Stimulated activated naive CD8-positive, alpha-beta T cell treated with anti-CD3 and anti-CD28 coated beads, Interleukin-15, Interleukin-2, amounts not matched to agents 100 U/mL and 50 U/mL, for 24 hours (primary cell): ENCODE measurements at regions not wholly inside any gene's neighbourhood (a gene's known extent, or its start where the extent isn't known, plus 50 kb on each side); places are given as distances from the start of the nearest gene placed in this dataset.
"Not testable (repeated sequence)": the region's sequence is repeated elsewhere in the genome, so short reads cannot be mapped to it uniquely, and the experiment has no call there.

Experiments used
- ATAC-seq: fragments of 150-1000 bp; cut with Tn5 transposase; one replicate; pipeline ENCODE4 v1.10.0; 2021
- DNase-seq: peaks from one replicate; pipeline ENCODE4 v3.0.0; 2021

DNA sequence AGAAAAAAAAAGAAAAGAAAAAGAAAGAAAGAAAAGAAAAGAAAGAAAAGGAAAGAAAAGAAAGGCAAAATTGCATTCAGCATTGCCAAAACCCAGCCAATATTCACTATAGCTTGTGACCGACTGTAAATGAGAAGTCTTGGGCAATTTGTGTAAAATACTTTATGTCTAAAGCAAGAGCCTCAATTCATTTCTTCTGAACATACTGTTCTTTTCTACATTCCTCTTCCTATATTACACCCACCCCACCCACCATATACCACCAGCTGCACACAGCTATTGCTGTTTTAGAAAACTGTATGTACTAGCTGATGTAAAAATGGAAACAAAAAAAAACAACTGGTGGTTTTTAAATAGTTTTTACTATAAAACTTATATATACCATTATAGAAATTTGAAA is 156.9 kb upstream of the TTC29 start:
- ATAC-seq (no peak), DNase-seq (no peak)

DNA sequence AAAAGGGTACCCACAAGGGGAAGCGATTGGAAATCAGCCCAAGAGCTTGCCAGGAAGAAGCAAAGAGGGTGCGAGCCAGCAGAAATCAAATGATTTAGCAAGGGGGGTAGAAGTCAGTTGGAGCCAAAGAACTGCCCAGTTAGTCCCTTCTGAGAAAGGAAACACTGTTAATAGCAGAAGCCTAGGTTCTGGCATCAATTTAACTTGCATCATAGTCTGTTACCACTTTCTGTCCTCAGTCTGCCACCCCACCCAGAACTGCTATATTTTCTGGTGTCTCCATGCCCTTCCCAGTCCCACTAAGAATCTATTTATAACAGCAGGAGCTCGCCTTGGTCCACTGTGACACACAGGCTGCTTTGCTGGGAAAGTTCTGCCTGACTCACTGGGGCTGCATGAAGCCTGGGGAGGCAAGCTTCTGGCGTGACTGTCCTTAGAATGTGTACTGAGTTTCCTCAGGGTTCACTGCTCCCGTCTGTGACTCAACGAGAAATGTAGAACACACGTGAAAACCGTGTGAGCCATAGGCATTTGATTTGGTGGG is 157.8 kb upstream of the TTC29 start:
- DNase-seq, result no peak
- ATAC-seq, result no peak

DNA sequence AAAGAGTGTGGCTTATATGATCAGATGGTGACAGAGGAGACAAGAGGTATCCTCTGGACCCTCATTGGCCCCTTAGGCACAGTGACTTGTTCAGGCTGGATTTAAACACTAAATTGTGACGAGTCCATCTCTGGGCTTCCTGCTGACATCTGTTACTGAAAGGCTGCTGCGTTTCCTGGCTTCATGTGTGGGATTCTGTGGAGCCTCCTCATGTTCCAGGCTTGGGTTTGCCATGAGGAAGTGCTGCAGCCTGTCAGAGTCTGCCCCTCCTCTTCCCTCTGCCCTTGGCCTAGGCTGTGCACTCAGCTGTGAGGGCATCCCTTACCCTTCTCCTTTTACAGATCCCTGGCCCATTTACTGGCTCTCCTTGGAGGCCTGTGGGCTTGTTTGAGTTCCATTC is 159.1 kb upstream of the TTC29 start:
- no peak for DNase-seq
- ATAC-seq, result no peak

DNA sequence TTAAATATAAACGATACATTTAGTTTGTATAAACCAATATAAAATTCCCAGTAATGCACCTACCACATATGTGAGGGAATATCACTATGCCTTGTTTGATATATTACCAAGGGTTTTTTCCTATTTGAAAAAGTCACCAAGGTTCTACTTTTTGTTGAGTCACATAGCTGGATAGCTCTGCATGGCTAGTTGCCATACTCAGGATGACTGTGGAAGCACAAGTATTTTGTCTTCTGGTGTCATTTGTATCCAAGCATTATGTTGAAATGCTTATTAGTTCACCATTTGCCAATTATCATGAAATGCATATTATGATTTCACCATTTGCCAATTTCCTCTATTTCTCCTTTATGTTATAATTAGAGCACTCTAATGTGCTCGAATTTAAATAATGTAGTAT is 162.7 kb upstream of the TTC29 start:
- DNase-seq, result no peak
- ATAC-seq, result no peak

DNA sequence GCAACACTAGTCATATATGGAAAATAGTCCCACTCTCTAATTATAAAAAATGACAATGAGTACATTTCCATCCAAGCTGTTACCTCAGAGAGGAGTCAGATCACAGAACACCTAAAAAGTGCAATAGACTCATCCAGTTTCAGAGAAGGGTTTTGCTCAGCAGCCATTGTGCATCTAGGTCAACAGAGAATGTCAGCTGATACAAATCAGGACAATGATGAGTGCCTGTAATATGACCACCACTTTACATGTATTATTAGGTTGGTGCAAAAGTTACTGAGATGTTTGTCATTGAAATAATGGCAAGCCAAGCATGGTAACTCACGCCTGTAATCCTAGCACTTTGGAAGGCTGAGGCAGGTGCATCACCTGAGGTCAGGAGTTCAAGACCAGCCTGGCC is 164.1 kb upstream of the TTC29 start:
- DNase-seq, result no peak
- no peak for ATAC-seq

DNA sequence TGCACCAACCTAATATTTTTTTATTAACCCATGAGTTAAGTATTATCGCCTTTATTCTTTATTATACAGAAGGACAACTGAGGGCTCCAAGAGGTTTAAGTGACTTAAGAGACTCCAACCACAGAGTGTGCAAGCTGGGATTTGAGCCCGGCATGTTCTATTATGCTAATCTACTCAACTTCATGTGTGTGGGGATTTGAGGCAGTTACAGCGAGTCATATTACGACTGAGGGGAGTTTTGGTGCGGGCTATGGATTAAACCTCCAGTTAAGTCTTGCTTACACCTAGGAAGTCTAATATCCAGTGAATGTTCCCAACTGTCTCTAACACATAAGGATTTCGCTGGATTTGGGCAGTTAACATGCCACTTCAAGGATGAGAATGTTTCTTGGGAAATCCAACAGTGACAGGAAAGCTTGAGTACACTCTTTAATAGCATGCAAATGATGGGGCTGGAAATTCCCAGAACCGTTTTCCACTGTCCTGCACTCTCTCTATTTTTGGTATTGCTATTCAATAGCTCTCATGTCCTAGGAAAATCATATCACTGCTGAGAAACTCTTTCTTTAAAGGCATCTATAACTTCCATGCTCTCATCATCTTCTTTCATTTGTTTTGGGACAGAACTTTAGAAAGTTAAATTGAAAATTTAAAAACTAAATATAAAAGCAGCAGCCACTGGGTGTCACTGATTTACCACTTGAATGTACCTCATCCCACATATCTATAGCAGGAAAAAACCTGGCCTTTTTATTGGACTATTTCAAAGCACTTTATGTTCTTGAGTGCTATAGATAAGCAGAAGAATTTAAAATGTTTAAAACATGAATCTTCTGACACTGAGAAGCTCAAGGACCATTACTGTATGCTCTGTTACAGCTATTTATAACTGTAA is 165.1 kb upstream of the TTC29 start:
- no peak for DNase-seq
- ATAC-seq, result no peak

DNA sequence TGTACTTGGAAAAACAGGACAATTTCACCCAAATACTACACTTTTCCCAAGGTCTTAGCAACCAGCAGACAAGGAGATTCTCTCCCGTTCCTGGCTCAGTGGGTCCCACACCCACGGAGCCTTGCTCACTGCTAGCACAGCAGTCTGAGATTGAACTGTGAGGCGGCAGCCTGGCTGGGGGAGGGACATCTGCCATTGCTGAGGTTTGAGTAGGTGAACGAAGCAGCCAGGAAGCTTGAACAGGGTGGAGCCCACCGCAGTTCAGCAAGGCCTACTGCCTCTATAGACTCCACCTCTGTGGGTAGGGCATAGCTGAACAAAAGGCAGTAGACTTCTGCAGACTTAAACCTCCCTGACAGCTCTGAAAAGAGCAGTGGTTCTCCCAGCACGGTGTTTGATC is 166.5 kb upstream of the TTC29 start:
- ATAC-seq, DNase-seq: not testable (repeated sequence)

DNA sequence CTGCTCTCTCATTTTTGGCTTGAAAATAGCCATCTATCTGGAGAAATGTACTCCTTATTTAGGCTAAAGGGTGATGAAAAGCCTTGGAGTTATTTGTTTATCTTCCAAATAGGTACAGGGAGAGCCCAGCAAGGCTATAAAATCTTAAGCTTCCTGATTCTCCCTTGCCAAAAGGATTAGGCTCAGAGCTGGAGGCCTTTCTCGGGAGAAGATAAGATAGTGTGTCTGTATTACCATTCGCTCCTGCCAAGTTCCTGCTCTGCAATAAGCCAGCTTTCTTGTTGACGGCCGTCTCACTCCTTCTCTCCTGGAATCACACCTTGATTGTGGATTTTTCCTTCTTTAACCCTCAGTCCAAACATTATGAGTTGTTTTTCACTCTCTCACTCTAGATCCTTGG is 171.8 kb upstream of the TTC29 start:
- ATAC-seq (no peak), DNase-seq (no peak)

DNA sequence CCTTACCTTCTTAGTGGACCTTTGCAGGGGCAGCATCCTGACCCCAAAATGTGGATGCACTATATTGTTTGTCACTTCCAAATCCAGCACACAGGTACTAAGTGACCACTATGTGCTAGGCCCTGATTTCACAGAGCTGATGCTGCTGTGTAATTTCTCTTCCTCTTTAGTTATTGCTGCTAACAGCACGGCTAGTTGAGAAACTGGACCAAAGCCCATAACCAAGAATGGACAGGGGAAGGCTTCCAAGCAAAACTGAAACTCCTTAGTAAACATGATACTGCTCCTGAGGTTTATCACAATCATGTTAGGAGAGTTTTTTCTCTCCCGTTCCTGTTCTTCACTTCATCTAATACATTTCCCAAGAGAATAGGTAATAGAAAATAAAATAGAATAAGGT is 172.9 kb upstream of the TTC29 start:
- ATAC-seq (no peak), DNase-seq (no peak)

DNA sequence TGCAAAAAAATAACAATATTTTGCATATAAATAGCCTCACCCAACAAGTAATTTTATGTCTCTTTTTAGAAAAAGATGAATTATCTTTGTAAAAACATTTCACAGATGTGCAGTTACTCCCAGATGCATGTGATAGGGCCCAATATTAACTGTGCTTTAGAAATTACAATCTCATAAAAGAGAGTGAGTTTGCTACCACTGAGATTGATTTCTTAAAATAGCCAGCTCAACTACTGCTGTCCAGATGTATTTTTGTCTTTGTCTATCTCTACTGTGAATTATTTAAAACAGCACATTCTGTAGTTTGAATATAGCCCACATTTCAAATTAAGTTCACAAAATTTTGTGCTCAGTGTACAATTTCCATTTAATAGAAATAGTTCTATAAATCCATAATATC is 177.0 kb upstream of the TTC29 start:
- DNase-seq (no peak), ATAC-seq (no peak)

DNA sequence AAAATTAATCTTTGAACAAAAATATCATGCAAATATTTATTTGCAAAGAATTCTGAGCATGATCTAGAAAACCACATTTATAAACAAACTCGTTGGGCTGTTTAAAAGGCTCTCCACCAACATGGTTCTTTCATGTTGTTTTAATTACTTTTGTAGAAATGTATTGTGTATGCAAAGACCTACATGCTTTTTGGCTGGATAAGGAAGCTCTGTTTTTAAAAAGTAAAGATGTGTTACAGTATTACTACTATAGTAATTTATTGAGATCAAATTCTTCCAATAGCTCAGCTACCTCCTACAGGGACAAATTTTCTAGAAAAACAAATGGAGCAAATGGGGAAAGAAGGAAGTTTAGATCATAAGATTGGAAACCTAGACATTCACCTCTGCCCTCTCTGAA is 177.5 kb upstream of the TTC29 start:
- ATAC-seq (no peak), DNase-seq (no peak)

DNA sequence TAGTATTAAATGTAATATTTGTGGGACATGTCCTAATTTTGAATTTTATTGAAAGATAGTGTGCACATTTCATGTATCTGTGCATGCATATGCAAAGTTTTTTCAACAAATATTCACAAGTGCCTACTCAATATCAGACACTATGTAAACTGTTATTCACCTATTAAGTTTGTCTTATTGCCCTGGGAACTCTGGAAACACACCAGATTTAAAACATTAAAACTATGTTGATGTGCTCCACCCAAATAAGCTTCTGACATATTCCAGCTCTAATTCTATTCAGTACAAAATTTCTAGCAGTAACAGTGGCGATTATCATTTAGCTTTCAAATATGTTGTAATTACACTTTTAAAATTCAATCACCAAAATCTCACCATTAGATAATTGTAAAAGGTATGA is 183.1 kb upstream of the TTC29 start:
- ATAC-seq (no peak), DNase-seq (no peak)

DNA sequence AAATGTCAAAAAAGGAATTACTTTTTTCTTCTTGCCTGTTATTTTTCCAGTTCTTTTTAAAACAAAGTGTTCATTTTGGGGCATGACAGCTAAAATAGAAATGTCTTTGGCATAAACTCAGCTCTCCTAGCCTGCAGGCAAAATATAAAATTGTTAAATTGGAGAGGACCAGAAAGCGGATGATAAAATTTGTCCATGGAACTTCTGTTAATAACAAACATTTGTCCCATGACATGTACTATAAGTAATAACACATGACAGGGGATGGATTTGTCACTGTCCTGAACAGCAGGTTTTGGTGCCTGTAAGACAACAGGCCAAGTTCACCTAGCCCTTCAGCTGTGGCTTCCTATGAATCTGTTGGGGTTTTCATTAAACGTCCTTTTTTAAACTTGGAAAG is 184.0 kb upstream of the TTC29 start:
- ATAC-seq (no peak), DNase-seq (no peak)

DNA sequence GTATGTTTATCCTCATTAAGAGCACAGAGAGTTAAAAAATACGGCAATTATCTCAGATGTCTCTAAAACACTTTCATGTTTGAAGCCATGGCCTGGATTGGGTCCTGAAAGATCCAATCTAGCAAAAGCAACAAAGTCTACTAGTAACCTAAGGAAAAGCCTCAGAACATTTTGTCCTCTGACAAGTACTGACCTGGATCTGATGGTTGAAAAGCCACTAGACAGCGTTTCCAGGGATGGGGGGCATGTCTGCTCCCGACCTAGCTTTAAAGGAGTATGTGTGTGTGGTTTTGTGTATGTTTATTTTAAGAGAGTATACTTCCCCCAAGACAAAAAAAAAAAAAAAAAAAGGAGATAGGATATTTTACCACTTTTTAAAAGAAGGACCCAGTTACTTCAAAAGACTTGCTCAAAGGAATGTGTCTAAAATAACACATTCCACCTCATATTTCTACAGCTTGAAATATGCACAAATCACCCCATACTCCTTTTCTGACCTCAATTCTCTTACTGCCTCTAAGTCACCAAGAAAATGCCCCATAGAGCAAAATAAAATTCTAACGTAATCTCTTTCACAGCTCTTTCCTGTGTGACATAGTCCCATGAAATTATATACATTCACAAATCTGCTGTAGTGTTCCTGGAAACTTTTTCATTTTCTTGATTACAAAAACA is 189.0 kb upstream of the TTC29 start:
- DNase-seq, result no peak
- no peak for ATAC-seq

DNA sequence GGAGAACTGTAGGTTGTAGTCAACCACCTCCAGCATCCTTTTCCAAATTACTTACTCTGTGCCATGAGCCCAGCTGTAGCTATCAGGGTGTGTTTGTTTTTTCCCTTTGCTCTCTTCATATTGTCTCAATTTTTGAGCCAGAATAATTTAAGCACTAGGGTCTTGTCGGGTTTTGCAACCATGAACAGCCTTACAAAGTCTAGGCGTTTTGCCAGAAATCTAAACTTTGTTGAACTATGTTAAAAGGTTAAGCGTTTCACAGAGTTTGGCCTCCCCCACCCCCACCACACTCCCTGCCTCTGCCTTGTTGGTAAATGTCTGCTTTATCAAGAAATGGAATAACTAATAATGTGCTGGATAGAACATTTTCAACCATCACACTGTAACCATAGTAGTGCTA is 190.6 kb upstream of the TTC29 start:
- no peak for ATAC-seq
- no peak for DNase-seq

DNA sequence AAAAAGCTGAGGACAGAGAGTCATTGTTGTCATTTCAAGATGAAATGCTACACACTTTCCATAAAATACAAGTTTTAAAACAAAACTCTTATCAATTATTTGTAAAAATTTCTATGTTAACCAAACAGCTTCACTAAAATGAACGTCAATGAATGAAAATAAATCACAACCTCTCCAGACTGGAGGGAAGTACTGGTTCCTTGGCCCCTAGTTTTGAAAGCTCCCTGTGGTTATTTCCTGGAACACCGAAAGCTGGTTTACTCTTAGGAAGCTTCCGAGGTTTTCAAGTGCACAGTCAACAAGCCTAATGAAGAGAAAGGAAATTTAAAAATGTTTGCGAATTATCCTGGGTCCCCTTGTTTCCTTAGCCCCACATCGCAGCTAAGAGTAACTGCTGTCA is 191.1 kb upstream of the TTC29 start:
- DNase-seq (no peak), ATAC-seq (no peak)

DNA sequence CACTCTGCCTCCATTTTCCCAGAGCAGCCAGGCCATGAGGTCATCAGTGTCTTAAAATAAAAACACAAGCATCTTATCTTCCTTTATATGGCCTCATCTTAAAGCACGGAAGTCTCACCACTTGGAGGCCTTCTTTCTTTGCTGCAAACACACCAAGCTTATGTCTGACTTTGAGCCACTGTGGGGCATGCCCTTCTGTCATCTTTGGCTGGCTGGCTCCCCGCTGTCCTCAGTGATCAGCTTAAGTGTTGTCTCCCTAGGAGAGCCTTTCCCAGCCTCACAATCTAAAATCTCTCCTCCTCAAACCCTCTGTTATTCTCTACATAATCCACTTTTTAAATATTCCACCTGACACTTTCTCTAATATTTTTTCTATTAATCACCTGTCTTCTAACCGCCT is 191.6 kb upstream of the TTC29 start:
- no peak for ATAC-seq
- no peak for DNase-seq

DNA sequence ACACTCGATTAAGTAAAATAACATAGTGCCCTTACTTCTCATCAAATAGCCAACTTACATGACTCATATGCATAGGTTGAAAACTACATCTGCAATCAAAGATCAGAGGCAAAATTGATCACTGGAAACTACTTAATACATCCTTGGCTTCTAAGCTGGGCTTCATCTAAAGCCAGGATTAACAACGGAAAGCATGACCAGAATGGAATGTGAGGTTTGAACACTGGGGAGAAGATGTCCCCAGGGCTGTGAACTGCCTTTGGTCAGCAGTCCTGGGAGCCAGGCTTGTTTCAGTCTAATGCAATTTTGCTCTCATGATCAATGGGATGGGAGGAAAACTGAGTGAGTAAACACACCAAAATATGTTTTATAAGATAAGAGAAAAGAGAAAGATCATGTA is 192.5 kb upstream of the TTC29 start:
- ATAC-seq, result no peak
- no peak for DNase-seq

DNA sequence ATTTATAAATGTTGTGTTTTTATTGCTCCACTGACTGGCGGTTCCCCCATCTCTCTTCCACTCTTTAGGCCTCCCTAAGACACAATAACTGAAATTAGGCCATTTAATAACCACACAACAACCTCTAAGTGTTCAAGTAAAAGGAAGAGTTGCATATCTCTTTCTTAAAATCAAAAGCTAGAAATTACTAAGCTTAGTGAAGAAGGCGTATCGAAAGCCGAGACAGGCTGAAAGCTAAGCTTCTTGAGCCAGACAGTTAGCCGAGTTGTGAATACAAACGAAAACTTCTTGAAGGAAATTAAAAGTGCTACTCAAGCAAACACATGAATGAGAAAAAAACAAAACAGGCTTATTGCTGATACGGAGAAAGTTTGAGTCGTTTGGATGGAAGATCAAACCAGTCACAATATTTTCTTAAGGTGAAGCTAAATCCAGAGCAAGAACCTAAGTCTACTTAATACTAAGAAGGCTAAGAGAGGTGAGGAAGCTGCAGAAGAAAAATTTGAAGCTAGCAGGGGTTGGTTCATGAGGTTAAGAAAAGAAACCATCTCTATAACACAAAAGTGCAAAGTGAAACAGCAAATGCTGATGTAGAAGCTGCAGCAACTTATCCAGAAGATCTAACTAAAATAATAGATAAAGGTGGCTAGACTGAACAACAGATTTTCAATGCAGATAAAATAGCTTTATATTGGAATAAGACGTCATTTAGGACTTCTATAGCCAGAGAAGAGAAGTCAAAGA is 194.0 kb upstream of the TTC29 start:
- ATAC-seq, result no peak

DNA sequence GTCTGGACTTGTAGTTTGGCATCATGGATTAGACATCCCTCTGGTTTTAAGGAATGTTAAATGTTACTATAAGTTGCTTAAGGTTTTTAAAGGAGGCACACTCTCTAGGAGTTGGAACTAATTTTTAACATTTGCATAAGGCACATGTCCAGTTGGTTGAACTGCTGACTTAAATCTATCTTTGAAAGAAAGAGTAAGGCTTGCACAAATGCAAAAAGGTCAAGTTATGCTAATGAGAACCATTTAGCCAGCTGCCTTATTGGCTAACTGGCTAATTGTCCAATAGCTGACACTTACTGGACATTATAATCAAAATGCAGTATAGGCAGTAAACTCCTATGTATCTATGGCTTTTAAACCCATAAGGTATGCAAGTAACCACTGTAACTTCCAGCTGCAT is 206.1 kb upstream of the TTC29 start:
- ATAC-seq, result no peak
- no peak for DNase-seq

More for the DNA sequence above, 194.0 kb upstream of the TTC29 start:
- no peak for DNase-seq

DNA sequence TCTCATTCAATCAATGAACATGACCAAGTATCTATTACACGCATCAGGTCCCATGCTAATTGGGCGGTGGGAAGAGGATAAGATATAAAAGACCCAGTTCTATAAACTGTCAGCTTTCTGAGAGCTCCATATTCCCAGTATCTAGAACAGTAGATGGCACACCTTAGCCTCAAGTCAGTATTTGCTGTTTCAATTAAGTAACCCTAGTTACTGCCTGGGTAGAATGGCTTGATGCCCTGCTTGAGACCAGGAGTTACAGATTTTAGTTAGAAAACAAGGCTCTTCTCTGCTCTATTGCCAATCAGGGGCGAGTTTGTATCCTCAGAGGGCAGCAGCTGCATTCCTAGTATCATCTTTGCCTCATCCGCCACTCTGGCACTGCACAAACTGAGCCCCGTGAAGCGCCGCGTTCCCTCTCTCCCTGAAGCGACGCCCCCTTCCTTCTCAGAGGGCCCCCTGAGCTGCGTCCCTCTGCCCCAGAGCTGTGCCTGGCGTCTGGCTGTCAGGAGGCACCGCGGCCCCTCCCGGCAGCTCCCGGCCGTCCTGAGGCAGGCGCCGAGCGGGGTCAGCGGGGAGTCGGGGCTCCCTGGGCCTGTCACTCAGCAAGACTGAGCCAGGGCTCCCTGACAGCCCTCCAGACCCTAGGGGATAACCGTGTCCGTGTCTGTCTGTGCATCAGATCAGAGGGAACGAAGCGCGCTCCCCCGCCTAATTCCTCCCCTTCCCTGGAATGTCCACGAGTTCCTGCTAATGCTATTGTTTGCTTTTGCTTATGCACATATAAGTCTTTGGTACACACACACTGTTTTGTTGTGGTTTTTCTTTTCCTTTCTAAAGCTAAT is 212.4 kb upstream of the TTC29 start:
- no peak for ATAC-seq

DNA sequence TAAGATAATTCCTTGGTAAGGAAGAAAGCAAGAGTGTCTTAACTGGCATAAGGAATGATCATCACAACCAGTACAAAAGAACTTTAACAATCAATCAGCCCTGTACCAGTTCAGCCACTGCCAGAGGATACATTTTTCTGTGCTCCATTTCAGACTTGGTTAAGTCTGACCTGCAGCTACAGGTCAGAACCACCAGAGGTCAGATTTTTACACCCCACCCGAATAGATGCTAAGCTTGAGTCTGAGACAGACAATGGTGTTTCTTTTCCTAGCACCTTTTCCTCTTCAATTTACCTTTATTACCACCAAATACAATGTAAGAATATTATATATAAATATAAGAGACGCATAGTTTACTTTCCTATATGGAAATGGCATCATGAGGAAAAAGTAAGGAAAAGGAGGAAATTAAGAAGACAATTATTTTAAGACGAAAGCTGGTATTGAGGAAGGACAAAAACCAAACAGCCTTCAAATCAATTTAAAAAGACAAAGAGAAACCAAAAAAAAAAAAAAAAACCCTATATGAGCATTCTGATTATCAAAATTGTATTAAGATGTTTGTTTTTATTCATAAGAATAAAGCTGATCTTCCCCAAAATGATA is 215.3 kb upstream of the TTC29 start:
- DNase-seq (no peak), ATAC-seq (peak; percentile 52)

More for the DNA sequence above, 212.4 kb upstream of the TTC29 start:
- no peak for DNase-seq
